H1 (cell line): ENCODE measurements at regions not wholly inside any gene's neighbourhood (a gene's known extent, or its start where the extent isn't known, plus 50 kb on each side); places are given as distances from the start of the nearest gene placed in this dataset.

Experiments used
- CHD2 ChIP-seq: IDR thresholded peaks from 2 replicates; pipeline ENCODE4 v1.6.1; 2012; ENCODE audit warnings: low read length, improper control_type of control experiment
- KDM5A ChIP-seq: fragments of 200-600 bp; IDR thresholded peaks from 2 replicates; pipeline ENCODE4 v1.7.1; 2012; ENCODE audit warnings: mild to moderate bottlenecking, low read length, inconsistent platforms, mixed read lengths
- RBBP5 ChIP-seq: IDR thresholded peaks from 2 replicates; pipeline ENCODE4 v1.7.1; 2012; ENCODE audit warnings: low read depth, mild to moderate bottlenecking, inconsistent platforms, low read length, moderate library complexity, borderline replicate concordance
- SIX5 ChIP-seq: IDR thresholded peaks from 2 replicates; pipeline ENCODE4 v1.6.1; 2011; ENCODE audit warnings: mild to moderate bottlenecking, low read depth, low read length
- SP1 ChIP-seq: IDR thresholded peaks from 2 replicates; pipeline ENCODE4 v1.6.1; 2011; ENCODE audit warnings: low read depth, low read length
- TAF1 ChIP-seq: IDR thresholded peaks from 2 replicates; pipeline ENCODE4 v1.6.1; 2011; ENCODE audit warnings: mild to moderate bottlenecking, low read depth, low read length
- ZNF274 ChIP-seq: IDR thresholded peaks from 2 replicates; pipeline ENCODE4 v1.7.0; 2012; ENCODE audit warnings: low read length, borderline replicate concordance; ENCODE audit errors: extremely low read depth

GRCh38 chr6:23503173-23503572 lies 622.8 kb upstream of the NRSN1 start (continued):
- TF ChIP-seq CHD2 (no peak), SIX5 (no peak), ZNF274 (no peak), SP1 (no peak), TAF1 (no peak), KDM5A (no peak), RBBP5 (no peak)
